Central memory CD4-positive, alpha-beta T cell (primary cell): ENCODE measurements at regions not wholly inside any gene's neighbourhood (a gene's known extent, or its start where the extent isn't known, plus 50 kb on each side); places are given as distances from the start of the nearest gene placed in this dataset.
"Not testable (repeated sequence)": the region's sequence is repeated elsewhere in the genome, so short reads cannot be mapped to it uniquely, and the experiment has no call there.

Experiments used
- DNase-seq: peaks from one replicate; pipeline ENCODE4 v3.0.0; 2022

- DNase-seq: no peak
Observed at GRCh38 chr1:224791362-224791941, 138.0 kb upstream of the DNAH14 start.

GRCh38 chr1:224795591-224795990 is 133.9 kb upstream of the DNAH14 start:
- no peak for DNase-seq

DNA sequence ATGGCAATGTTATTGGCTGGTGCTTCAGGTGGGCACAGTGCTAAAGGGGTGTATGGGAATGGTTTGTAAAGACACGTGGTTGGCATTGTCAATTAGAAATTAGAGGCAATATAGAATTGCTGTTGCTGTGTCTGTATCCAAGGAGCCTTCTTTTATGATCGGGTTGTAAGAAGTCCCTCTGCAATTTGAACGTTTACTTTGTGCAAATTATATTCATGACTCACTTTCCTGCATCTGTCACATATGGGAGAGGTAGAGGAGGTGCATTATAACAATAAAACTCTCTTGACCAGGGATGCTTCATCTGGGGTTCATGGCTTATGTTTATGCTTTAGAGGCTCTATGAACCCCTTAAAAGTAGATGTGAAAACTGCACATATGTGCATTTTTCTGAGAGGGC is 130.4 kb upstream of the DNAH14 start:
- DNase-seq: no peak

GRCh38 chr1:224800486-224801119 is 128.9 kb upstream of the DNAH14 start:
- DNase-seq: no peak

GRCh38 chr1:224801844-224802490 is 127.5 kb upstream of the DNAH14 start:
- DNase-seq: no peak

- no peak for DNase-seq
Observed at GRCh38 chr1:224802617-224803016, 126.9 kb upstream of the DNAH14 start.

DNA sequence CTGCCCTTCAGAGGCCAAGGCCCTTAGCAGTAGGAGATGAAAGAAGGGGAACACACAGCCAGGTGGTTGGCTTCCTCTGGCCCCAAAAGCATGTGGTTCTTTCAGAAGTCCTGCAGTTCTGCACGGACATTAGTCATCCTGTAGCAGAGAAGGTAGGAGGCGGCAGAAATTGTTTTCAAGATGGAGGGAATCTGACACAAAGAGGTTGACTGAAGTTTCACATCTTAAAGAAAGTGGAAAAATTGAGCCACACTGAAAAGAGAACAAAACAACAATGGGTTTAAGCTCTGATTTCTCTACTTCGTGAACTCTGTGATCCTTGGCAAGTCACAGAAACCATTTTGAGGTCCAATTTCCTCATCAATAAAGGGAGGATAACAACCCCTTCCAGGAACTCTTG is 125.3 kb upstream of the DNAH14 start:
- no peak for DNase-seq

DNA sequence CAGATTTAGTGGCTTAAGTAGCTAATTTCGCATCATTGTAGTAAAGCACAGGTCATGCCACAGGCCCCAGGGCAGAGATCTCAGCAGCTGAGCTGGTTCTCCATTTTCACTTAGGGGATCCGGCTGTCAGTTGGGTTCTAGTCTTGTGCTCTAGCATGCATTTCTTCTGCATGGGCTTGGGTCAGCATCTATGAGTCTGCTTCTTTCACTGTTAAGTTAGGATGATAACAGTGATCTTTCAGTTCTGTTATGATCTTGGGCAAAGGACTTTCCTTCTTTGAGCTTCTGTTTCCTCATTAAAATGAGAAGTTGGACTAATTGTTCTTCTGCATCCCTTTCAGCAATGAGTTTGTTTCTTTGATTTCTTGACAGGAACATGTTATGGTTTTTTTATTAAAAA is 123.6 kb upstream of the DNAH14 start:
- no peak for DNase-seq

DNA sequence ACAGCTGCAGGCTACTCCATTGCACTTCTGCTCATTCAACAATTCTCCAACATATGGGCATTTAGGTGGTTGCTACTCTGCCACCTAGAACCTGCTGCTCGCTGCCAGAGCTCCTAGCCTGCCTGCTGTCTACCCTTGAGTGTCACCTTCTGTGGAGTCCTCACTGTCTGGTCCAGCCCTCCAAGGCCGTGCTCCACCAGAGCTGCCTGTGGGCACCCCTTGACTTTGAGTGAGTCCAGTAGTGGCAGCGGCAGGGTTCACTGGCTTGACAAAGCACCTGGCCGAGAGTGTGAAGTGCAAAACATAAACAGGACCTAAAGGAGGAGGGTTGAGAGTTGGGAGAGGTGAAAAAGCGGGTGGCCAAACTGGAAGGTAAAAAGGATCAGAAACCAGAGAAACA is 120.3 kb upstream of the DNAH14 start:
- DNase-seq: no peak

DNA sequence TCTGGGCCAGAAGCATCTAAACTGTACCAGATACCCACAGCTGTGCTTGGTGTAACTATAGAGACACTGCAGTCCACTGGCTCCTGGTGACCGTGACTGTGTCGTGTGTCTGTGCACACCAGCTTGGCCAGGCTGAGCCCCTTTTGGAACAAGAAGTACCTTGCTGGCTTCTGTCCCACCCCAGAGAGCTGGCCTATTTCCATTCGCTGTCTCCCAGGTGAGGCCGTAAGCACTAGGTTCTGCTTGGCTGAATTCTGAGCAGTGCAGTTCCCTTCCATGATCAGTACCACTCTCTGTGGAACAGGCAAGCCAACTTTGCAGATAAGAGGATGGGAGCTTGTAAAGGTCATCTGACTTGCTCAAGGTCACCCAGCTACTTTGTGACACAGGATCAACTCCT is 119.9 kb upstream of the DNAH14 start:
- DNase-seq: no peak

GRCh38 chr1:224811564-224811963 is 117.9 kb upstream of the DNAH14 start:
- no peak for DNase-seq

DNA sequence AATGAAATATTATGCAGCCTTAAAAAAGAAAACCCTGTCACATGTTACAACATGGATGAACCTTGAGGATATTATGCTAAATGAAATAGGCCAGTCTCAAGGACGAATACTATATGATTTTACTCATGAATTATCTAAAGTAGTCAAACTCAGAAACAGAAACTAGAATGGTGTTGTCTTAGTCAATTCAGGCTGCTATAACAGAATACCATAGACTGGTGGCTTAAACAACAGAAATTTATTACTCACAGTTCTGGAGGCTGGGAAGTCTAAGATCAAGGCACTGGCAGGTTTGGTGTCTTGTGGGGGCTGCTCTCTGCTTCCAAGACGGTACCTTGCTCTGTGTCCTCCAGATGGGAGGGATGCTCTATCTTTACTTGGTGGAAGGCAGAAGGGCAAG is 113.8 kb upstream of the DNAH14 start:
- DNase-seq: no peak

DNA sequence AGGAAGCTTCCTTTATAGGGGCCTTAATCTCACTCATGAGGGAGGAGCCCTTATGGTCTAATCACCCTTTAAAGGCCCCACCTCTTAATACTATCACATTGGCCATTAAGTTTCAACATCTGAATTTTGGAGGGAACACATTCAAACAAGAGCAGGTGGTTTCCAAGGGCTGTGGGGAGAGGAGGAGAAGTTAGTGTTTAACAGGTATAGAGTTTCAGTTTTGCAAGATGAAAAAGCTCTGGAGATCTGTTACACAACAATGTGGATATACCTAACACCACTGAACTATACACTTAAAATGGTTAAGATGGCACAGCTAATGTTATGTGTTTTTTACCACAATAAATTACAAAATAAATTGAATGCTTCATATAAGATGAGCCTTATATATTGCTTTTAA is 113.4 kb upstream of the DNAH14 start:
- no peak for DNase-seq

DNA sequence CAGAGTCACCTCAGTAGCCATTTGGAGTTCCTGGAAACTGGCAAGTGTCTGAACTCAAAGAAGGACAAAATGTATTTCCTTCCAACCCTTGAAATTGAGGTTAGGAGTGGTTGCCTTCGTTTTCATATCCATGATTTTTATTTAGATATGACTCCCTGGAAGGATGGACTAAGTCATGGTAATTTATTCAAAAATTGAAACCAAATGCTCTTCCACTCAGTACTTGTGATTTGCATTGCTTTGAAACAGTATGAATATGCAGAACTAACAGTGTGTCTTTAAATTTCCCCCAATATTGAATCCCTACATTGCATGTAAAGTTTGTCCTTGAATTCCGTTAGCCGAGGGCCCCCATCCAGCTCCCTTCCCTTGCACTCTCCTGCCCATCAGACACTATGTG is 112.1 kb upstream of the DNAH14 start:
- no peak for DNase-seq

GRCh38 chr1:224819861-224820260 is 109.6 kb upstream of the DNAH14 start:
- no peak for DNase-seq

DNA sequence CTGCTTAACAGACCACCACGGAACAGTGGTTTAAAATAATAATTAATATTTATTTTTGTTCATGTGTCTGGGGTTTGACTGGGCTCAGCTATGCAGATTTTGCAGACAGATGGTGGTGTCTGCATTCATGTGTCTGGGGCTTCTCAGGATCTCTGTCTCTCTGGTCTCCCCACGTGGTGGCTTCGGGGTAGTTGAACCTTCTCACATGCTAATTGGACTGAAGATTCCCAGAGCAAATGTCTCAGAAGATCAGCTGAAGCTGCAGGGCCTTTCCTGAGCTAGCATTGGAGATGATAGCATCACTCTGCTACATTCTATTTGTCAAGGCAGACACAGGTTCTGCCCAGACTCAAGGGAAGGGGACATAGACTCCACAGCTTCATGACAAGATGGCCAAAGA is 109.1 kb upstream of the DNAH14 start:
- DNase-seq: no peak

- DNase-seq: not testable (repeated sequence)
Observed at GRCh38 chr1:224821751-224822150, 107.7 kb upstream of the DNAH14 start.

DNA sequence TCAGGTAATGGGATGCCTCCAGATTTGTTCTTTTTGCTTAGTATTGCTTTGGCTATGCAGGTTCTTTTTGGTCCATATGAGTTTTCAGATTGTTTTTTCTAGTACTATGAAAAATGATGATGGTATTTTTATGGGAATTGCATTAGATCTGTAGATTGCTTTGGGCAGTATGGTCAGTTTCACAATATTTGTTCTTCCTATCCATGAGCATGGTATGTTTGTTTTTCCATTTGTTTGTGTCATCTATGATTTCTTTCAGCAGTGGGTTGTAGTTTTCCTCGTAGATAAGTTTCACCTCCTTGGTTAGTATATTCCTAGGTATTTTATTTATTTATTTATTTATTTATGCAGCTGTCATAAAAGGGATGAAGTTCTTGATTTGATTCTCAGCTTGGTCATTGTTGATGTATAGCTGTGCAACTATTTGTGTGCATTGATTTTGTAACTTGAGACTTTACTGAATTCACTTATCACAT is 103.9 kb upstream of the DNAH14 start:
- DNase-seq: no peak

DNA sequence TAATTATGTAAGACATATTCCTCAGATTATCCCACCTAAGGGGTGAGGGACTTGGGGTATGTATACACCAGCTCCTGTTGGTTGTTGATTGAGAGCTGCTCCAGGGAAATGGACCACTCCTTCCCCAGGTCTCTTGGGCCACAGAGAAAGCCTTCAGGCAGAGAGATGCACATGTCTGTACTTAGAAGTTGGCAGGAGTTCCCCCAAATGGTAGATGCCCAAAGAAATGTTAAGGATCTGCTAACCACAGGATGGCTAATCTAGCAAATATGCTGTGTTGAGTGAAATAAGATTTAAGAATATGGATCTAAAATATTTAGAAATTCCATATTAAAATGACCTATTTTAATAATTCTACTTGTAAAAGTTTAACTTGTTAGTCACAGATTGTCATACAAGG is 100.8 kb upstream of the DNAH14 start:
- DNase-seq: no peak

- DNase-seq: no peak
Observed at GRCh38 chr1:224831501-224831900, 98.0 kb upstream of the DNAH14 start.

DNA sequence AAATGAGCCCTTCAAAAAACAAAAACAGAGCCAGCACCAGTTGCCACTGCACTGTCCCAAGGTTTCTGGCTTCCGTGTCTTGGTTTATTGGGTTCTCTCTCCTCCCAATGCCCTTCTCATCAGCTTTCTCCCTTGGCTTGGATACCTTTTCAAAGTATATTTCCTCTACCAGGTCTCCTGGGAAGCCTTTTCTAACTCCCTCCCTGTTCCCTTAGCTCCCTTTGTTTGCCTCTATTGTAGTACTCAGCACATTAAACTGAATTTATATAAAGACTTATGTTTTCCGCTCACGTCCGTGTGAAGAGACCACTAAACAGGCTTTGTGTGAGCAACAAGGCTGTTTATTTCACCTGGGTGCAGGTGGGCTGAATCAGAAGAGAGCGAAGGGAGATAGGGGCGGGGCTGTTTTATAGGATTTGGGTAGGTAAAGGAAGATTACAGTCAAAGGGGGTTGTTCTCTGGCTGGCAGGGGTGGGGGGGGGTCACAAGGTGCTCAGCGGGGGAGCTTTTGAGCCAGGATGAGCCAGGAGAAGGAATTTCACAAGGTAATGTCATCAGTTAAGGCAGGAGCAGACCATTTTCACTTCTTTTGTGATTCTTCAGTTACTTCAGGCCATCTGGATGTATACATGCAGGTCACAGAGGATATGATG is 89.7 kb upstream of the DNAH14 start:
- DNase-seq: not testable (repeated sequence)

DNA sequence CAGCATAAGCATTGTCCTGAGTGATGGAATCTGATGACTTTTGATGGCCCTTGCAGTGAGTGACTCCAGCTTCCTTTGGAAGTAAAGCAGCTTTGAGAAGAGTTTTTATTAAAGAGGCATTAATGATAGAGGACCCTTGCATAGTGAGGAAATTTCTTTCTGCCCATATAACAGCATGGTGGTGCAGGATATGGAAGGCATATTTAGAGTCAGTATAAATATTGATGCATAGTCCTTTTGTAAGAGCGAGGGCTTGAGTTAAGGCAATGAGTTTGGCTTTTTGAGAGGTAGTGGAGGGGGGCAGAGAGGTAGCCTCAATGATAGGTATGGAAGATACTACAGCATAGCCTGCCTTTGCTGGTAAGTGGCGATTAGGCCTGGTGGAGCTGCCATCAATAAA is 87.7 kb upstream of the DNAH14 start:
- not testable (repeated sequence) for DNase-seq

DNA sequence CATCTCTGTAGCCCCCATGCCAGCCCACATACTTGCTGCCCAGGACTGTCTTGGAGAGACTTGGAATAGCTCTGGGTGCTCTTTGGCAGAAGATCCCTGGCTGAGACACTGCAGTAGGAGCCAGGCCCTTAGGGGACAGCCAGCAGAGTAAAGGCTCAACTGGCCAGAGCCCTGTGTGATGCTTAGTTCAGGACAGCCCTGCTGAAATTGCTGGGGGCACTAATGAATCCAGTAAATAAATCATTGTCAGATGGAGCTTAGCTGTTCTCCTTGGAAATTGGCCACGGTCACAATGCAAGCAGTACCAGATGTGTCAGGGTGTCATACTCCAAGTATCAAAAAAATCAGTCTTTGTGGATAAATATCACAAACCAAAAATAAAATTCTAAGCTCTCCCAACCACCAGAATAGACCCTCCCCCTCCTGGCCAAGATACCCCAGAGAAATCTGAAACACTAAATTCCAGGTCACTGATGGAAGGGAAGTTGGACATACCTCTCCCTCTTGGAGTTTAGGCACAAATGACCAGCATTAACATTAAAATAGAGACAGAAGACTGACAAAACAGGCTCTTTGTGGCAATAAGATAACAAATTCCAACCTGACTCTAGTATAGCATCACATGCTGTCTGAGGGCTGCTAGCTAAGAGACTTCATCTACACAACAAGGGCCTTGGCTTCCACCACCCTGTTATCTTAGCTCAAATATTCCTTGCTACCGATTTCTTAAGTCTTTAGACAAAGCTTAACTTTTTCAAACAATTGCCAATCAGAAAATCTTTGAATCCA is 83.2 kb upstream of the DNAH14 start:
- DNase-seq: no peak
